Pancreas (tissue), 10 donors: ENCODE measurements at regions not wholly inside any gene's neighbourhood (a gene's known extent, or its start where the extent isn't known, plus 50 kb on each side); places are given as distances from the start of the nearest gene placed in this dataset.

Source experiments
- ATAC-seq, 4 donors: fragments of 200-7000 bp; cut with Tn5 transposase; one replicate each; pipeline versions ENCODE4 v1.8.0 to v1.9.1; 2020; ENCODE audit warnings: mild to moderate bottlenecking in 4 of 4, moderate library complexity in 4 of 4
- DNase-seq, 6 donors: peaks; one replicate each; pipeline ENCODE4 v3.0.0-alpha.2; 2020
- FAIRE-seq: peaks from 2 replicates; lab custom pipeline; 2012; peaks lifted over from hg19 to GRCh38; lab: Jason Lieb, UNC
- H3K27ac ChIP-seq, 4 donors: fragments of 200-600 bp; sonication (generic); 1 replicate in 3 of 4; 2 replicates in 1 of 4; pipeline versions ENCODE4 v1.5.0 to v1.8.0; 2020
- H3K27me3 ChIP-seq, 4 donors: fragments of 200-600 bp; one replicate each; pipeline ENCODE4 v1.8.0; 2021
- H3K36me3 ChIP-seq, 3 donors: fragments of 200-600 bp; sonication (generic) in 1 of 3; one replicate each; pipeline versions ENCODE4 v1.5.0 to v1.8.0; 2020 to 2021
- H3K4me1 ChIP-seq, 3 donors: fragments of 200-600 bp; one replicate each; pipeline ENCODE4 v1.8.0; 2021
- H3K4me3 ChIP-seq, 4 donors: fragments of 200-600 bp; sonication (generic) in 2 of 4; one replicate each; pipeline versions ENCODE4 v1.5.0 to v1.8.0; 2020 to 2021
- H3K9me3 ChIP-seq, 4 donors: fragments of 200-600 bp; one replicate each; pipeline ENCODE4 v1.8.0; 2021
- CTCF ChIP-seq, 4 donors: fragments of 200-600 bp; sonication (generic) in 3 of 4; IDR thresholded peaks; one replicate each; pipeline versions ENCODE4 v1.5.0 to v1.8.0; 2021; ENCODE audit warnings: antibody characterized with exemption in 4 of 4
- WGBS, 2 donors: extraction: QIAGEN DNeasy Blood & Tissue Kit; methylation state at CpG; one replicate each; pipeline ENCODE4 v1.1.7; 2013; 5-methylcytosine and 5-hydroxymethylcytosine counted together
- intact Hi-C, 3 donors: fragments of 100-400 bp; cut with DNase I; formaldehyde crosslinking; loops; one replicate each; pipeline versions ENCODE4 v1.11.1 to v1.14.2; 2022
- donor health status: healthy with polysubstance abuse.
- donor health status: DM: no; HTN: no; CAD: no; lungs with moderate emphysema.
- donor health status: DM: no; HTN: no; CAD: no.
- donor health status: control.
- donor health status: control.
- donor health status: Bipolar disorder and iron deficiency.
- donor health status: DM: yes; HTN: yes; CAD: no.
- donor health status: DM: no; HTN: no; CAD: no.
- donor health status: DM: no; HTN: no; CAD: no.
- donor health status: DM: yes; HTN: yes; CAD: no.

GRCh38 chr2:152822676-152823075 lies 104.3 kb downstream of the ARL6IP6 start:
- H3K4me3 ChIP-seq, result no peak overlapping the region
- H3K27ac ChIP-seq, result no peak overlapping the region
- no peak for DNase-seq
- H3K9me3 ChIP-seq, result no peaks in the 10 kb centered on the region
- no peak for TF ChIP-seq CTCF (IDR thresholded peaks at IDR 0.05)
- no peak for FAIRE-seq
- H3K27me3 ChIP-seq, result no peaks in the 10 kb centered on the region
- 50 to 58% methylated on average over 5 of the region's 5 CpGs for WGBS, 2 donors
- no peaks in the 10 kb centered on the region for H3K36me3 ChIP-seq
- intact Hi-C loops, result no loop called here
- ATAC-seq, result no peak
- H3K4me1 ChIP-seq, result no peaks in the 10 kb centered on the region

GRCh38 chr2:152820048-152820447 lies 101.6 kb downstream of the ARL6IP6 start:
- WGBS, 2 donors, result 84 to 90% methylated on average over 1 of the region's 1 CpG
- FAIRE-seq (no peak), ATAC-seq (no peak), DNase-seq (no peak)
- Histone ChIP-seq H3K4me3 (no peak overlapping the region), H3K4me1 (no peaks in the 10 kb centered on the region), H3K27me3 (no peaks in the 10 kb centered on the region), H3K9me3 (no peaks in the 10 kb centered on the region), H3K36me3 (no peaks in the 10 kb centered on the region), H3K27ac (no peak overlapping the region)
- intact Hi-C loops, result no loop called here
- no peak for TF ChIP-seq CTCF (IDR thresholded peaks at IDR 0.05)

GRCh38 chr2:152815634-152816257 lies 97.3 kb downstream of the ARL6IP6 start:
- FAIRE-seq, result no peak
- intact Hi-C loops, result no loop called here
- H3K27ac ChIP-seq, result no peak overlapping the region
- ATAC-seq, result no peak
- no peak overlapping the region for H3K4me3 ChIP-seq
- H3K27me3 ChIP-seq, result no peaks in the 10 kb centered on the region
- DNase-seq, result no peak
- 74 to 78% methylated on average over 3 of the region's 3 CpGs for WGBS, 2 donors
- no peak for TF ChIP-seq CTCF (IDR thresholded peaks at IDR 0.05)
- H3K36me3 ChIP-seq, result no peaks in the 10 kb centered on the region
- H3K4me1 ChIP-seq, result no peaks in the 10 kb centered on the region
- no peaks in the 10 kb centered on the region for H3K9me3 ChIP-seq

- TF ChIP-seq CTCF (IDR thresholded peaks at IDR 0.05), result no peak
- FAIRE-seq (no peak), DNase-seq (no peak), ATAC-seq (no peak)
- Histone ChIP-seq H3K27ac (no peak overlapping the region), H3K4me3 (no peak overlapping the region), H3K4me1 (no peaks in the 10 kb centered on the region), H3K9me3 (no peaks in the 10 kb centered on the region), H3K36me3 (no peaks in the 10 kb centered on the region), H3K27me3 (no peaks in the 10 kb centered on the region)
- intact Hi-C loops, result no loop called here
- 59 to 64% methylated on average over 5 of the region's 5 CpGs for WGBS, 2 donors
Measured at GRCh38 chr2:152814475-152815030, 96.1 kb downstream of the ARL6IP6 start.

GRCh38 chr2:152813351-152813750 lies 94.9 kb downstream of the ARL6IP6 start:
- intact Hi-C loops, result no loop called here
- Histone ChIP-seq H3K4me3 (no peak overlapping the region), H3K4me1 (no peaks in the 10 kb centered on the region), H3K9me3 (no peaks in the 10 kb centered on the region), H3K27ac (no peak overlapping the region), H3K36me3 (no peaks in the 10 kb centered on the region), H3K27me3 (no peaks in the 10 kb centered on the region)
- no peak for ATAC-seq
- FAIRE-seq, result no peak
- no peak for DNase-seq
- no peak for TF ChIP-seq CTCF (IDR thresholded peaks at IDR 0.05)
